Heart right ventricle (tissue), 16 donors: ENCODE measurements at regions not wholly inside any gene's neighbourhood (a gene's known extent, or its start where the extent isn't known, plus 50 kb on each side); places are given as distances from the start of the nearest gene placed in this dataset.
A peak's percentile ranks its signal among the peaks of the same experiment; 100 is the strongest.

Source experiments
- ATAC-seq, 8 donors: fragments of 200-7000 bp; cut with Tn5 transposase; one replicate each; pipeline ENCODE4 v1.9.1; 2020; ENCODE audit warnings: mild to moderate bottlenecking in 8 of 8, moderate library complexity in 8 of 8, moderate number of reproducible peaks in 1 of 8
- DNase-seq, 2 donors: peaks; one replicate each; pipeline ENCODE4 v3.0.0-alpha.2; 2020
- H3K27ac ChIP-seq, 10 donors: fragments of 200-600 bp; sonication (generic) in 2 of 10; one replicate each; pipeline versions ENCODE4 v1.5.0 to v1.8.0; 2020 to 2022; ENCODE audit warnings: mild to moderate bottlenecking in 3 of 10
- H3K27me3 ChIP-seq, 7 donors: fragments of 200-600 bp; one replicate each; pipeline ENCODE4 v1.8.0; 2021 to 2022; ENCODE audit warnings: mild to moderate bottlenecking in 2 of 7
- H3K36me3 ChIP-seq, 9 donors: fragments of 200-600 bp; sonication (generic) in 1 of 9; one replicate each; pipeline versions ENCODE4 v1.5.0 to v1.8.0; 2020 to 2022; ENCODE audit warnings: mild to moderate bottlenecking in 2 of 9
- H3K4me1 ChIP-seq, 9 donors: fragments of 200-600 bp; sonication (generic) in 1 of 9; one replicate each; pipeline versions ENCODE4 v1.5.0 to v1.8.0; 2020 to 2022; ENCODE audit warnings: mild to moderate bottlenecking in 4 of 9
- H3K4me3 ChIP-seq, 10 donors: fragments of 200-600 bp; sonication (generic) in 2 of 10; one replicate each; pipeline versions ENCODE4 v1.5.0 to v1.8.0; 2020 to 2022; ENCODE audit warnings: mild to moderate bottlenecking in 7 of 10, moderate library complexity in 2 of 10
- H3K9me3 ChIP-seq, 11 donors: fragments of 200-600 bp in 10 of 11; sonication (generic) in 2 of 11; one replicate each; pipeline versions ENCODE4 v1.5.0 to v1.8.0; 2013 to 2022; ENCODE audit warnings: mild to moderate bottlenecking in 2 of 11, control low read depth in 1 of 11, moderate library complexity in 1 of 11
- CTCF ChIP-seq, 9 donors: fragments of 200-600 bp; sonication (generic) in 2 of 9; IDR thresholded peaks; one replicate each; pipeline versions ENCODE4 v1.5.0 to v1.8.0; 2021 to 2022; ENCODE audit warnings: antibody characterized with exemption in 9 of 9, mild to moderate bottlenecking in 5 of 9, moderate library complexity in 1 of 9
- WGBS, 2 donors: extraction: QIAGEN DNeasy Blood & Tissue Kit; methylation state at CpG; one replicate each; pipeline ENCODE4 v1.1.7; 2013; ENCODE audit warnings: inconsistent platforms in 1 of 2; 5-methylcytosine and 5-hydroxymethylcytosine counted together
- intact Hi-C, 10 donors: fragments of 100-400 bp; cut with DNase I; formaldehyde crosslinking; loops; one replicate each; pipeline versions ENCODE4 v1.11.1 to v1.14.2; 2022
- donor health status: Arrhythmogenic right ventricular cardiomyopathy.
- donor health status: ischemic (EF 13 %, LVEDD 7.1; RV severe dilation, severe dysfunction).
- donor health status: healthy with polysubstance abuse.
- donor health status: DM: no; HTN: yes; CAD: no.
- donor health status: DM: no; HTN: no; CAD: no.
- donor health status: ischemic (EF 25% LVEDD 6.9; RV normal size, moderate dysfunction).
- donor health status: ischemic (EF 25% LVEDD 5.7; RV mildly dilated, moderate dysfunction).
- donor health status: healthy.
- donor health status: DM: yes; HTN: yes; CAD: no.
- donor health status: Ischemic cardiomyopathy.
- donor health status: ischemic (EF 35%, LVEDD 5.7; RV mildly dilated, moderate dysfunction).
- donor health status: nonischemic (EF 11% LVEDD 7.7; RV severe dilation, severe dysfunction).
- donor health status: DM: yes; HTN: yes; CAD: no.
- donor health status: PGD.
- donor health status: ischemic (EF 29% LVEDD 5.4; RV normal size, mild dysfunction).
- donor health status: nonischemic (EF 23%, LVEDD 6.1; RV moderate dilation, normal function).

GRCh38 chr5:36444582-36445418, 143.1 kb upstream of the RANBP3L start:
- peak overlapping the region in 2 of 10 donors; percentile 22 to 57 for H3K27ac ChIP-seq
- DNase-seq (peak in 1 of 2 donors; percentile 38), ATAC-seq (peak in 5 of 8 donors; percentile 45 to 68 (median 52))
- no peak for TF ChIP-seq CTCF (IDR thresholded peaks at IDR 0.05)
- 70 to 74% methylated on average over 11 of the region's 11 CpGs for WGBS, 2 donors
- H3K4me3 ChIP-seq: no peak overlapping the region
- no peaks in the 10 kb centered on the region for H3K36me3 ChIP-seq
- peaks cover 0 to 17% (median 0%) of the 10 kb centered on the region in 9 donors for H3K4me1 ChIP-seq
- intact Hi-C loops: no loop called here
- no peaks in the 10 kb centered on the region for H3K27me3 ChIP-seq
- no peaks in the 10 kb centered on the region for H3K9me3 ChIP-seq

GRCh38 chr5:36447776-36448175, 146.1 kb upstream of the RANBP3L start:
- peaks cover 0 to 14% (median 0%) of the 10 kb centered on the region in 9 donors for H3K4me1 ChIP-seq
- ATAC-seq (no peak), DNase-seq (no peak)
- no peaks in the 10 kb centered on the region for H3K36me3 ChIP-seq
- TF ChIP-seq CTCF (IDR thresholded peaks at IDR 0.05): no peak
- intact Hi-C loops: no loop called here
- no peak overlapping the region for H3K4me3 ChIP-seq
- WGBS, 2 donors: 90 to 93% methylated on average over 2 of the region's 2 CpGs
- no peak overlapping the region for H3K27ac ChIP-seq
- no peaks in the 10 kb centered on the region for H3K27me3 ChIP-seq
- no peaks in the 10 kb centered on the region for H3K9me3 ChIP-seq

- DNase-seq (no peak), ATAC-seq (no peak)
- Histone ChIP-seq H3K4me3 (no peak overlapping the region), H3K27ac (no peak overlapping the region), H3K36me3 (no peaks in the 10 kb centered on the region), H3K4me1 (no peaks in the 10 kb centered on the region), H3K27me3 (no peaks in the 10 kb centered on the region), H3K9me3 (no peaks in the 10 kb centered on the region)
- 73 to 80% methylated on average over 3 of the region's 3 CpGs for WGBS, 2 donors
- no peak for TF ChIP-seq CTCF (IDR thresholded peaks at IDR 0.05)
- intact Hi-C loops: no loop called here
Measured at GRCh38 chr5:36450229-36451014, 148.7 kb upstream of the RANBP3L start.

- no peak for TF ChIP-seq CTCF (IDR thresholded peaks at IDR 0.05)
- no peaks in the 10 kb centered on the region for H3K9me3 ChIP-seq
- intact Hi-C loops: no loop called here
- no peaks in the 10 kb centered on the region for H3K27me3 ChIP-seq
- no peak for ATAC-seq
- 72 to 80% methylated on average over 4 of the region's 4 CpGs for WGBS, 2 donors
- no peak for DNase-seq
- no peak overlapping the region for H3K27ac ChIP-seq
- H3K36me3 ChIP-seq: no peaks in the 10 kb centered on the region
- H3K4me1 ChIP-seq: no peaks in the 10 kb centered on the region
- no peak overlapping the region for H3K4me3 ChIP-seq
Measured at GRCh38 chr5:36452424-36453006, 150.8 kb upstream of the RANBP3L start.
